NCI-H2081 (cell line): ENCODE measurements at regions not wholly inside any gene's neighbourhood (a gene's known extent, or its start where the extent isn't known, plus 50 kb on each side); places are given as distances from the start of the nearest gene placed in this dataset.

Experiments
- DNase-seq, 2 experiments: peaks; one replicate each; lab custom pipeline; 2025; lab: John Stamatoyannopoulos, UW

DNA sequence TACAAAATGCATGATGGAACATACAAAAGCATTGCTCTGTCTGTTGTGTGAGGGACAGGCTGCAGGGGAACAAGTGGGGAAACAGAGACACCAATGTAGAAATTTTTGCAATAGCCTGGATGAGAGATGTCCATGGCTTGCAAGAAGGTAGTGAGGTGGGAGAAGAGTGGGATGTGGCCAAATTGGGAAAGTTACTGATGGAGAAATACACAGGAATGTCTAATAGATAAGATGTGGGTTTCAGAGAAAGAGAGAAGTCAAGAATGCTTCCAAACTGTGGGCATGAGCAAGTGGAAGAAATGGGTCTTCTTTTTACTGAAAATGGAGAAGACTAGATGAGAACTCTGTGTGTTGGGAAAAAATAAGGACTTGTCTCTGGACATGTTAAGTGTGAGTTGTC lies 592.7 kb downstream of the TNS3 start:
- DNase-seq = no peak

GRCh38 chr7:46982928-46983327 lies 599.0 kb downstream of the TNS3 start:
- no peak for DNase-seq

DNA sequence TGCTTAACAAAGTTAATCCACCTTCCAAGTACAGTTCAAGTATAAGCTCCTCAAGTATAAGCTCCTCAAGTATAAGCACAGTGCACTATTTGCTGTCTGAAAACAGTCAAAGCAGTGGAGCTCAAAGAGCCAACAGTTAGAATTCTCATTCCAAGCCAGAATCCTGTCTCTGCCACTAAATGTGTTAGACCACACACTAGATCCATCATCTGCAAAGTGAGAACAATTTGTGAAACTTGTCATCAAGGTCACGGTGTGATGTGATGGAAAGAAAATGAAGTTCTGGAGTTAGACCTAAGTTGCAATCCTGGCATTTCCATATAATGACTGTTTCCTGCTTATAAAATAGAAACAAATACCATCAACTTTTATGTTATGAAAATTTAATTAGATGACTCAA lies 602.5 kb downstream of the TNS3 start:
- no peak for DNase-seq

- DNase-seq = no peak
These were observed 606.4 kb downstream of the TNS3 start for GRCh38 chr7:46975493-46975892.

DNA sequence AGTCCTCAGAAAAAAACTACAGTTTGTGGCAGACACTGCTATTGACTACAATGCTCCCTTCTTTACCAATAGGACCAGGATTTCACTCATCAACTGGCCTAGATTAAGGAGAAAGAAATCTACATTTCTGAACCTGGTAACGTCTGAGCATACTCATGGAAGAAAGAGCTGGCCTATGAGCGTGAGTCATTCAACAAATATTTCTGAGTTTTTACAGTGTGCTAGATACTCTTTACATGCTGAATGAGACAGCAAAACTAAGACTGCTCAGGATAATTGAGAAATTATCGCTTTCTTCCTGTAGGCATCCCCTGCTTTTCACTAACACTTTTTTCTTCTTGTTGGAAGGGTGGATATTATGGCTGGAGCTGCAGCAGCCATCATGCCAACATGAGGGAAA lies 609.7 kb downstream of the TNS3 start:
- DNase-seq = no peak

DNA sequence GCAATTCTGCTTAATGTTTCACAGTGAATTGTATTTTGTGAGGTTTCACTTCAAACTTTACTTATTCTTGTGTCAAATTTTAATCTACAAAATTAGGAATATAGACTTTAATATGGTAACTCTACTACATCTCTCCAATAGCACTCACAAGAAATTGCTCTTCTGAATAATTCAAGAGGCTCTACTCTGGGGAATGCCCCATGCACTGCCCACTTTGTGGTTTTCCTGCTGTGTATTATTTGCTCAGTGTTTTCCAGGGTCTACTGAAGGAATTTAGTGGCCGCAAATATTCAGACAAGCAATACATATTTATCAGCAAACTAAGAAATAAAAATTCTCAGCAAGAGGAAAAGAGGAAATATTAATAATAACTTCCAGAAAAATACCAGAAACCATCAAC lies 611.4 kb downstream of the TNS3 start:
- no peak for DNase-seq

DNA sequence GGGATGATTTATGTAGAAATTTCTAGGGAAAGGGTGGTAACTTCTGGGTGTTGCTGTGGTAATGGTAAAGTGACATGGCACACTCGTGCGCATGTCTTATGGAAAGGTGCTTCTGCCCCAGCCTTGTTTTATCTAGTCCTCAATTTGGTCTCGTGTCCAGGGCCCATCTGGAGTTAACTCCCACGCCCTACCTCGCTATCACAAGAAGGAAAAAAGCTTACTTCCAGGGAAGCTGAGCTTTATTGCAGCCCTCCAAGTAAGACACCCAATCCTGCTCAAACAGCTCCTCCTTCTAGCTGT lies 611.8 kb downstream of the TNS3 start:
- DNase-seq = no peak

- DNase-seq = no peak
These were observed 612.4 kb downstream of the TNS3 start for GRCh38 chr7:46969303-46970130.

- DNase-seq = no peak
These were observed 613.9 kb downstream of the TNS3 start for GRCh38 chr7:46968003-46968402.

GRCh38 chr7:46963719-46964118 lies 618.2 kb downstream of the TNS3 start:
- DNase-seq = no peak

GRCh38 chr7:46960970-46961369 lies 620.9 kb downstream of the TNS3 start:
- DNase-seq = no peak

DNA sequence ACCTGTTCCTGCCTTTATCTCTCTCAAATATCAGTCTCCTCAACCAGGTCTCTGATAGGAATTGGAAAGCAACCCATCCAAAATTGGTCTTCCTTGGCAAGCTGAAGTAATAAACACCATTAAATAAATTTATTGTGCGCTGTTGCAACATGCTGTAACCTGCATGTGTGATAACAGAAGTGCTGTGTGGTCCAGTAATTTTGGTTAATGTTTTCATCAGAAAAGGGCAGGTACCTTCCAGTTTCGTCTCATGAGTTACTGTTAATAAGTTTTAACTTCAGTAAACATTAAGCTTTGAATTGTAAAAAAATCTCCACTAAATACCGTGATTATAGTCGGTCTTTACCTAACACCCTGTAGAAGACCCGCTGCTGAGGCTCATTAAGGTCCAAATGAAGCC lies 624.7 kb downstream of the TNS3 start:
- no peak for DNase-seq

GRCh38 chr7:46955531-46955930 lies 626.4 kb downstream of the TNS3 start:
- DNase-seq = no peak

GRCh38 chr7:46954181-46954580 lies 627.7 kb downstream of the TNS3 start:
- no peak for DNase-seq

DNA sequence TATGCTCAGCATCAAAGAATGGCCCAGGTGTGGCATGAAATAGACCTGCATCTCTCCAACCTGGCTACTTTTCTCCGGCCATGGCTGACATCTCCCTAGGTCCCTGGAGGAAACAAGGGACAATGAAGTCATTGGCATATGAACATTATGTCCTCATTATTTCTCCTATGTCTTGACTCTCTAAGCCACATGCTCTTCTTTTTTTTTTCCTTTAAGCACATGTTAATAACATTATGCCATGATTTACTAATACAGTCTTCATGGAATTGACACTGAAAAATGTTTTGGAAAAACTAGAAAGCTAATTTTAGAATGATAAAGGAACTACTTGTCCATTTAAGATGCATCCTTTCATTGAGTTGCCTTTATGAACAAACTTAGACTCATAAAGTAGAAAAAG lies 628.9 kb downstream of the TNS3 start:
- no peak for DNase-seq

- DNase-seq = no peak
These were observed 632.5 kb downstream of the TNS3 start for GRCh38 chr7:46949270-46949931.

DNA sequence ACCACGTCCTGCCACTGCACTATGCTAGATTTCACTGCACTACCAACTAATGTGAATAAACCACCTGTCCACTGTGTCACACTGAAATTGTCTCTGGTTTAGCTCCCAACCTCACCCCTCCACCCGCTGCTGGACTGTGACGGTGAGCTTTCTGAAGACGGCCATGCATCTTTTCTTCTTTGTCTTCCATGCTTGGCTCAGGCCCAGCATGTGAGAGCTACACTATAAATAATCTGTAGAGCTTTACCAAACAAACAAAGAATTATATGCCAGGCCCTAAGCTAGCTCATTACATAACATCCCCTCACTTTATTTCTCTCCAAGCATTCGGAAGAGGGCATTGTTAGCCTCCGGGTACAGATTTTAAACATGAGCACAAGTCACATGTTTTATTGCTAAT lies 633.2 kb downstream of the TNS3 start:
- no peak for DNase-seq

DNA sequence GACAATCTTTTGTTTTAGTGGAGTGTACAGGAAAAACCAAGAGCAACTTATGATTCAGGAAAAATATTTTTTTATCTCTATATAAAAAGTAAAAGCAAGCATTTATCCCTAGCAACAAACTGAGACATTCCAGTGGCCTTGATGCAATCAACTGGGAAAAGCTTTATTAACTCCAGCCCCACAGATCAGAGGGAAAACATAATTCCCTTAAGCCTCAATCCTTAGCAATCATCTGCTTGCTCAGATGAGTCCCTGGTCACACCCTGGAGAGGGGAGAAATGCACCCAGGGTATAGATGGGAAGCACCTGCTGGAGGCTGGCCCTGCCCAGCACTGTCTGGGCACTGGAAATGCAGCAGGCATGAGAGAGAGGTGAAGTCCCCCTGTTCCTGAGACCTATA lies 636.6 kb downstream of the TNS3 start:
- DNase-seq = no peak

GRCh38 chr7:46943996-46944395 lies 637.9 kb downstream of the TNS3 start:
- no peak for DNase-seq

DNA sequence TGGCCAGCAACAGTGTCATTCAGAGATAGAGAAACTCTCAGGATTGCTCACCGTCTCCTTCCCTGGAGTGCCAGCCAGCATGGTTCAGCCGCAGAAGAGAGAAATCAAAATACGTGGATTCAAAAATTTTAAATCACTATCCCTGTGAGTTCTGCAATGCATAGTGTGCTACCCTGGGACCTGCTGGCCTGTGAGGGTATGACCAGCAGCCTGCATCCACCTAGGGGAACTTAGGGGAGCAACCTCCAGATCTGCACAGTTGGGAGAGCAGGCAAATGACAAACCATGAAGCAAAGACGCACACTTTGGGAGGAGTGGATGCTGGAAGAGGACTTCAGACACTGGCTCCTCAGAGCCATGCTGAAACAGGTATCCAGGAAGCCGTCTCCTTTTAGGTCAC lies 639.3 kb downstream of the TNS3 start:
- DNase-seq = no peak

- no peak for DNase-seq
These were observed 641.7 kb downstream of the TNS3 start for GRCh38 chr7:46940178-46940577.

DNA sequence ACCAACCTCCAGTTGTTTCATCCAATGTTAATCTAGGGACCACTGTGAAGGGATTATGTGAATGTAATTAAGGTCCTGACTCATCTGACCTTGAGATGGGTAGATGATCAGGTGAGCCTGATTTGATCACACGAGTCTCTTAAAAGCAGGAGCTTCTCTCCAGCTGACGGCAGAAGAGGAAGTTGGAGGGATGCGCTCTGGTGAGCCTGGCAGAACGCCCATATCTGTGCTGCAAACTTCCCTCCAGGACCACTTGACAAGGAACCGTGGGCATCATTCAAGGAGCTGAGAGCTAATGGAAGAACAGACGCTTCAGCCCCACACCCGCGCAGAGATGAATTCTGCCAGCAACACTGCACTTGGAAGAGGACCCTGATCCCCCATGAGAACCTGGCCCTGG lies 642.4 kb downstream of the TNS3 start:
- no peak for DNase-seq

GRCh38 chr7:46939089-46939488 lies 642.8 kb downstream of the TNS3 start:
- DNase-seq = no peak

GRCh38 chr7:46937826-46938225 lies 644.1 kb downstream of the TNS3 start:
- DNase-seq = no peak
